ENCODE measurements at regions not wholly inside any gene's neighbourhood (a gene's known extent, or its start where the extent isn't known, plus 50 kb on each side); places are given as distances from the start of the nearest gene placed in this dataset.
"Not testable (repeated sequence)": the region's sequence is repeated elsewhere in the genome, so short reads cannot be mapped to it uniquely, and the experiment has no call there.

- H3K36me3 Mint-ChIP-seq (ENCODE audit: unreplicated experiment) = peaks cover 7% of the 10 kb centered on the region
- H3K27me3 Mint-ChIP-seq (ENCODE audit: unreplicated experiment) = no peaks in the 10 kb centered on the region
- no peak for TF ChIP-seq CTCF (IDR thresholded peaks at IDR 0.05; ENCODE audit: partially characterized antibody, unreplicated experiment)
- no peak for DNase-seq
- no peaks in the 10 kb centered on the region for H3K9me3 Mint-ChIP-seq (ENCODE audit: unreplicated experiment)
- H3K27ac Mint-ChIP-seq (ENCODE audit: unreplicated experiment) = no peak overlapping the region
- H3K4me1 Mint-ChIP-seq (ENCODE audit: low read depth, unreplicated experiment) = no peaks in the 10 kb centered on the region
- no peak overlapping the region for H3K4me3 Mint-ChIP-seq (ENCODE audit: unreplicated experiment)
Observed at GRCh38 chr3:30475038-30475808, 131.2 kb upstream of the TGFBR2 start.

- TF ChIP-seq CTCF (IDR thresholded peaks at IDR 0.05; ENCODE audit: partially characterized antibody, unreplicated experiment) = no peak
- DNase-seq = no peak
- Mint-ChIP-seq H3K36me3 (ENCODE audit: unreplicated experiment) (peaks cover 7% of the 10 kb centered on the region), H3K4me1 (ENCODE audit: low read depth, unreplicated experiment) (no peaks in the 10 kb centered on the region), H3K27me3 (ENCODE audit: unreplicated experiment) (no peaks in the 10 kb centered on the region), H3K4me3 (ENCODE audit: unreplicated experiment) (no peak overlapping the region), H3K9me3 (ENCODE audit: unreplicated experiment) (no peaks in the 10 kb centered on the region), H3K27ac (ENCODE audit: unreplicated experiment) (no peak overlapping the region)
Observed at GRCh38 chr3:30475809-30476178, 130.6 kb upstream of the TGFBR2 start.

DNA sequence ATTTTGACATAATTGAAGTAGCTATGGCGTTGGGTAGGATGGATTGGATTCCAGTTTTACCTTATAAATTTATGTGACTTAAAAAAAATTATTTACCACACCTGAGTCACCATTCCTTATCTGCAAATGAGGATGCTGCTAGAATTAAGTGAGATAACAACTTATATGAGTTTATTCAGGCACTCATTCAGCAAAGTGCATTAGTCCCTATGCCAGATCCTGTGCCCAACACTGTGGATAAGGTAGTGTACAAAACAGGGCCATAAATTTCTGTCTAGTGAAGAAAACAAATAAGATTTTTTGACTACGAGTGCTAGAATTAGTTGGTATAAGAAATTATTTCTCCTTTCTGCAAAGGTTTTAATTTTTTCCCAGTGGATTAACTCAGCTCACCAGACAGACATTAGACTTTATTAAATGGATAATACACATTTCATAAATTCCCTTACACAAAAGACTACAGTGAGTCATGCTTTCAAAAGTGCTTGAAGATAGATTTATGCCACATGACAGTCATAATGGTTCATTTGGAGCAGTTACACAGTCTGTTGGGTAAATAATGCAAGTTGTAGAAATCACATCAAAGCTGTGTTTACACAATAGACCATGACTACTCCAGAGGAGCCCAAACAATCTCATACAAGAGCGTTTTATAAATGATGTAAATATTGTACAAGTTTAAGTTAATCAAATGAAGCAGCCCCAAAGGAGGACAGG lies 129.9 kb upstream of the TGFBR2 start:
- no peaks in the 10 kb centered on the region for H3K4me1 Mint-ChIP-seq (ENCODE audit: low read depth, unreplicated experiment)
- no peak overlapping the region for H3K4me3 Mint-ChIP-seq (ENCODE audit: unreplicated experiment)
- no peak for TF ChIP-seq CTCF (IDR thresholded peaks at IDR 0.05; ENCODE audit: partially characterized antibody, unreplicated experiment)
- peaks cover 11% of the 10 kb centered on the region for H3K36me3 Mint-ChIP-seq (ENCODE audit: unreplicated experiment)
- no peak for DNase-seq
- no peaks in the 10 kb centered on the region for H3K9me3 Mint-ChIP-seq (ENCODE audit: unreplicated experiment)
- no peak overlapping the region for H3K27ac Mint-ChIP-seq (ENCODE audit: unreplicated experiment)
- no peaks in the 10 kb centered on the region for H3K27me3 Mint-ChIP-seq (ENCODE audit: unreplicated experiment)

- no peaks in the 10 kb centered on the region for H3K9me3 Mint-ChIP-seq (ENCODE audit: unreplicated experiment)
- H3K27me3 Mint-ChIP-seq (ENCODE audit: unreplicated experiment) = no peaks in the 10 kb centered on the region
- no peak for TF ChIP-seq CTCF (IDR thresholded peaks at IDR 0.05; ENCODE audit: partially characterized antibody, unreplicated experiment)
- peaks cover 11% of the 10 kb centered on the region for H3K36me3 Mint-ChIP-seq (ENCODE audit: unreplicated experiment)
- DNase-seq = no peak
- H3K4me3 Mint-ChIP-seq (ENCODE audit: unreplicated experiment) = no peak overlapping the region
- no peak overlapping the region for H3K27ac Mint-ChIP-seq (ENCODE audit: unreplicated experiment)
- no peaks in the 10 kb centered on the region for H3K4me1 Mint-ChIP-seq (ENCODE audit: low read depth, unreplicated experiment)
Observed at GRCh38 chr3:30477149-30477921, 129.1 kb upstream of the TGFBR2 start.

DNA sequence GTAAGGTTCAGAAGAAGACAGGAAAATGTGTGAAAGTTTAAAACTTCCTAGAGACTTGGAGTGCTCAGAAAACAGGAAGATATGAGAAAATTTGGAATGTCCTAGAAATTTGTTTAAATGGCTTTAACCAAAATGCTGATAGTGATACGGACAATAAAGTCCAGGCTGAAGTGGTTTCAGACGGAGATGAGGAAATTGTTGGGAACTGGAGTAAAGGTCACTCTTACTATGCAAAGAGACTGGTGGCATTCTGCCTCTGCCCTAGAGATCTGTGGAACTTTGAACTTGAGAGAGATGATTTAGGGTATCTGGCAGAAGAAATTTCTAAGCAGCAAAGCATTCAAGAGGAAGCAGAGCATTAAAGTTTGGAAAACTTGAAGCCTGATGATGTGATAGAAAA lies 126.7 kb upstream of the TGFBR2 start:
- not testable (repeated sequence) for DNase-seq; H3K9me3 Mint-ChIP-seq (ENCODE audit: unreplicated experiment); H3K4me3 Mint-ChIP-seq (ENCODE audit: unreplicated experiment); H3K27ac Mint-ChIP-seq (ENCODE audit: unreplicated experiment); H3K4me1 Mint-ChIP-seq (ENCODE audit: low read depth, unreplicated experiment); H3K27me3 Mint-ChIP-seq (ENCODE audit: unreplicated experiment)
- H3K36me3 Mint-ChIP-seq (ENCODE audit: unreplicated experiment) = peaks cover 11% of the 10 kb centered on the region

DNA sequence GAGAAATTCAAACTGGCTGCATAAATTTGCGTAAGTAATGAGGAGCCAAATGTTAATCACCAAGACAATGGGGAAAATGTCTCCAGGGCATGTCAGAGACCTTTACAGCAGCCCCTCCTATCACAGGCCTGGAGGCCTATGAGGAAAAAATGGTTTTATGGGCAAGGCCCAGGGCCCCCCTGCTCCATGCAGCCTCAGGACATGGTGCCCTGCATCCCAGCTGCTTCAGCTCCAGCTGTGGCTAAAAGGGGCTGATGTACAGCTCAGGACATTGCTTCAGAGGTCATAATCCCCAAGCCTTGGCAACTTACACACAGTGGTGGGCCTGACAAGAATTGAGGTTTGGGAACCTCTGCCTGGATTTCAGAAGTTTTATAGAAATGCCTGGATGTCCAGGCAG lies 126.2 kb upstream of the TGFBR2 start:
- not testable (repeated sequence) for H3K27me3 Mint-ChIP-seq (ENCODE audit: unreplicated experiment); H3K9me3 Mint-ChIP-seq (ENCODE audit: unreplicated experiment); H3K27ac Mint-ChIP-seq (ENCODE audit: unreplicated experiment); H3K4me3 Mint-ChIP-seq (ENCODE audit: unreplicated experiment); H3K4me1 Mint-ChIP-seq (ENCODE audit: low read depth, unreplicated experiment); DNase-seq
- H3K36me3 Mint-ChIP-seq (ENCODE audit: unreplicated experiment) = peaks cover 11% of the 10 kb centered on the region
